ENCODE measurements at regions not wholly inside any gene's neighbourhood (a gene's known extent, or its start where the extent isn't known, plus 50 kb on each side); places are given as distances from the start of the nearest gene placed in this dataset.

GRCh38 chr17:77375917-77376651, 235.3 kb downstream of the SEC14L1 start:
- in situ Hi-C loops (cut with MboI), result no loop called here
- WGBS (ENCODE audit: insufficient coverage, low coverage, missing lambda C conversion rate), result 72% methylated on average over 17 of the region's 20 CpGs
- H3K36me3 ChIP-seq (ENCODE audit: control insufficient read depth, insufficient read depth, low read length), result no peaks in the 10 kb centered on the region; the same call in 2 of the 3 replicates
- H3K9ac ChIP-seq (ENCODE audit: insufficient read depth in 1 of 2, low read depth in 2 of 2, low read length in 2 of 2), result peak overlapping the region in 1 of 2 experiments; percentile 4; a peak in 2 of 4 replicates
- intact Hi-C loops (cut with micrococcal nuclease), result no loop called here
- POLR2A ChIA-PET, result interaction anchor here (0.6 to 0.7 kb wide), 2 partner anchors 12 to 13 kb away, joined by 3 read pairs; no protein-coding TSS in a partner anchor
- ATAC-seq (no peak), DNase-seq (ENCODE audit: extremely low read depth in 1 of 4, low spot score in 3 of 4) (no peak), FAIRE-seq (peak; percentile 74)
- H3K79me2 ChIP-seq (ENCODE audit: control insufficient read depth, insufficient read depth, low read length), result peaks cover 81% of the 10 kb centered on the region
- peaks cover 43 to 61% of the 10 kb centered on the region in 2 experiments for H3K4me1 ChIP-seq (replicated peaks in 1 of 2; ENCODE audit: control insufficient read depth in 2 of 2, insufficient read depth in 2 of 2, low read length in 2 of 2)
- peaks cover 72% of the 10 kb centered on the region for H4K20me1 ChIP-seq (replicated peaks; ENCODE audit: control insufficient read depth, insufficient read depth, low read length)
- peaks cover 9% of the 10 kb centered on the region for H3K9me1 ChIP-seq (ENCODE audit: control insufficient read depth, insufficient read depth, low read length)
- H3K9me3 ChIP-seq (replicated peaks; ENCODE audit: control insufficient read depth, insufficient read depth, low read depth, low read length), result no peaks in the 10 kb centered on the region
- CTCF ChIA-PET (ENCODE audit: low intra/inter-chr PET ratio), result no interaction called here
- no peak overlapping the region for H2AFZ ChIP-seq (ENCODE audit: low read depth, low read length)
- peak; percentile 20; the same call in 1 of the 2 replicates for TF ChIP-seq EGR1 (conservative IDR thresholded peaks at IDR 0.05)
- TF ChIP-seq POLR2G (IDR thresholded peaks at IDR 0.05; ENCODE audit: low read depth, low read length), result 0 out of 2 replicates have a peak, but pooled peaks have one; percentile 18
- no peak for TF ChIP-seq ZBTB8A (IDR thresholded peaks at IDR 0.05; ENCODE audit: partially characterized antibody)
- no peak for TF ChIP-seq TSHZ1 (CRISPR knock-in tag; IDR thresholded peaks at IDR 0.05)
- TF ChIP-seq SIN3B (IDR thresholded peaks at IDR 0.05; ENCODE audit: low read depth), result no peak
- no peak for TF ChIP-seq ETS2 (tag; IDR thresholded peaks at IDR 0.05; ENCODE audit: borderline replicate concordance, poor library complexity, severe bottlenecking)
- TF ChIP-seq STAT5B (CRISPR knock-in tag; IDR thresholded peaks at IDR 0.05), result no peak
- TF ChIP-seq NRF1 (conservative IDR thresholded peaks at IDR 0.05 in 1 of 2, IDR thresholded peaks at IDR 0.05 in 1 of 2), result peak; percentile 35 to 45
- no peak for TF ChIP-seq ZNF57 (CRISPR knock-in tag; IDR thresholded peaks at IDR 0.05)
- 0 out of 2 replicates have a peak, but pooled peaks have one; percentile 18 for TF ChIP-seq EHMT2 (IDR thresholded peaks at IDR 0.05)
- no TSS peak for BruUV-seq (replicated peaks)
- H3K27me3 ChIP-seq (ENCODE audit: control insufficient read depth in 2 of 2, insufficient read depth in 2 of 2, low read length in 2 of 2), result no peaks in the 10 kb centered on the region
- H3K27ac ChIP-seq (ENCODE audit: extremely low read depth, low read depth, low read length), result no peak overlapping the region; the same call in 2 of the 3 replicates
- H3K4me3 ChIP-seq, result no peak overlapping the region
- no peak overlapping the region for H3K4me2 ChIP-seq (ENCODE audit: insufficient read depth, low read length)
